ENCODE measurements at regions not wholly inside any gene's neighbourhood (a gene's known extent, or its start where the extent isn't known, plus 50 kb on each side); places are given as distances from the start of the nearest gene placed in this dataset.

DNA sequence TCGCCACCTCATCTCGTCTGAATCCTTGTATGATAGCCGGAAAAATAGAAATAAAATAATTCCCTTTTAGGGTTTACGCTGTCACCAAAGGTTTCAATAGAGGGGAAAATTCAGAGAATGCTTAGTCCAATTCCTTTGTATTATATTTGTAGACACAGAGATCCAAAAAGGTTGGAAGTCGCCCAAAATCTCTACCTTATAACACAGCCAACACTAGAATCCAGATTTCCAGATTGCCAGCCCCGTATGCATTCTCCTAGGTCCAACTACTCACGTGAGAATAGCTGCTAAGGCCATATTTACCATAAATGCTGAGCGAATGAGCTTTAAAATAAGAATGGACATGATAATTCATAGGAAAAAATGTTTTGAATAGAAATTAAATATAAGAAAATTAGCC lies 124.5 kb downstream of the KCNK1 start:
- H3K36me3 ChIP-seq (ENCODE audit: insufficient read depth, low read length): no peaks in the 10 kb centered on the region
- no peaks in the 10 kb centered on the region for H3K79me2 ChIP-seq (ENCODE audit: insufficient read depth, low read length)
- H4K20me1 ChIP-seq (ENCODE audit: insufficient read depth, low read length): no peaks in the 10 kb centered on the region
- TF ChIP-seq EZH2 (IDR thresholded peaks at IDR 0.05; ENCODE audit: borderline replicate concordance, low read depth, low read length, severe bottlenecking): no peak
- TF ChIP-seq, protein P1, sequence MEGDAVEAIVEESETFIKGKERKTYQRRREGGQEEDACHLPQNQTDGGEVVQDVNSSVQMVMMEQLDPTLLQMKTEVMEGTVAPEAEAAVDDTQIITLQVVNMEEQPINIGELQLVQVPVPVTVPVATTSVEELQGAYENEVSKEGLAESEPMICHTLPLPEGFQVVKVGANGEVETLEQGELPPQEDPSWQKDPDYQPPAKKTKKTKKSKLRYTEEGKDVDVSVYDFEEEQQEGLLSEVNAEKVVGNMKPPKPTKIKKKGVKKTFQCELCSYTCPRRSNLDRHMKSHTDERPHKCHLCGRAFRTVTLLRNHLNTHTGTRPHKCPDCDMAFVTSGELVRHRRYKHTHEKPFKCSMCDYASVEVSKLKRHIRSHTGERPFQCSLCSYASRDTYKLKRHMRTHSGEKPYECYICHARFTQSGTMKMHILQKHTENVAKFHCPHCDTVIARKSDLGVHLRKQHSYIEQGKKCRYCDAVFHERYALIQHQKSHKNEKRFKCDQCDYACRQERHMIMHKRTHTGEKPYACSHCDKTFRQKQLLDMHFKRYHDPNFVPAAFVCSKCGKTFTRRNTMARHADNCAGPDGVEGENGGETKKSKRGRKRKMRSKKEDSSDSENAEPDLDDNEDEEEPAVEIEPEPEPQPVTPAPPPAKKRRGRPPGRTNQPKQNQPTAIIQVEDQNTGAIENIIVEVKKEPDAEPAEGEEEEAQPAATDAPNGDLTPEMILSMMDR (IDR thresholded peaks at IDR 0.05; ENCODE audit: borderline replicate concordance, extremely low read depth, low read length, poor library complexity, severe bottlenecking): no peak
- H2AFZ ChIP-seq (ENCODE audit: low read depth, low read length): no peak overlapping the region
- DNase-seq (no peak), ATAC-seq (ENCODE audit: insufficient read depth, low read depth) (no peak)
- no peak overlapping the region for H3K27ac ChIP-seq (ENCODE audit: low read length)
- H3K9me3 ChIP-seq (ENCODE audit: insufficient read depth, low read length, severe bottlenecking): no peaks in the 10 kb centered on the region
- H3K4me2 ChIP-seq (ENCODE audit: insufficient read depth, low read length): no peak overlapping the region
- peaks cover 18% of the 10 kb centered on the region for H3K27me3 ChIP-seq (ENCODE audit: insufficient read depth, low read length, poor library complexity)
- H3K4me1 ChIP-seq (ENCODE audit: insufficient read depth, low read length): no peaks in the 10 kb centered on the region
- no peak overlapping the region for H3K4me3 ChIP-seq (ENCODE audit: low read depth in 1 of 2, low read length in 2 of 2)
- no peak overlapping the region for H3K9ac ChIP-seq (ENCODE audit: low read depth, low read length)

DNA sequence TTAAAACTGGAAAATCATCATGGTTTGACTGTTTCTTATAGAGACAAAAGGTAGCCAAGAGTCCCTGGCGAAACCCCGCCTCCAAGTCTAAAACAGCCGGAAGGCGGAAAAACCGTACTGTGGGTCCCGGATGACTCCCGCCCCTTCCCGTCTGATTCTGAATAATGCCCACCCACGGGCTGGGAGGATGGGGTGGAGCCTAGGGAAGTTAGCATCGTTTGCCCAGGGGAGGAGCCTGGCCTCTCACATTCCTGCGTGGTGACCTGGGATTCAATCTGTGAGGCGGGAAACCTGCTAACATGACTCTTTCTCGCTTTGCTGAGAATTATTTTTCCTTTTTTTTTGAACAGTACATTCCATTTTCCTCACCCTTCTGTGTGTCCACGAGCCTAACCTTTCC lies 124.9 kb downstream of the KCNK1 start:
- TF ChIP-seq, protein P1 (IDR thresholded peaks at IDR 0.05; ENCODE audit: borderline replicate concordance, extremely low read depth, low read length, poor library complexity, severe bottlenecking): no peak
- TF ChIP-seq EZH2 (IDR thresholded peaks at IDR 0.05; ENCODE audit: borderline replicate concordance, low read depth, low read length, severe bottlenecking): no peak
- ATAC-seq (ENCODE audit: insufficient read depth, low read depth): no peak
- H2AFZ ChIP-seq (ENCODE audit: low read depth, low read length): no peak overlapping the region

GRCh38 chr1:233744779-233745513 lies 131.0 kb downstream of the KCNK1 start:
- no peaks in the 10 kb centered on the region for H3K4me1 ChIP-seq (ENCODE audit: insufficient read depth, low read length)
- TF ChIP-seq, protein P1 (IDR thresholded peaks at IDR 0.05; ENCODE audit: borderline replicate concordance, extremely low read depth, low read length, poor library complexity, severe bottlenecking): no peak
- TF ChIP-seq EZH2 (IDR thresholded peaks at IDR 0.05; ENCODE audit: borderline replicate concordance, low read depth, low read length, severe bottlenecking): no peak
- H3K36me3 ChIP-seq (ENCODE audit: insufficient read depth, low read length): no peaks in the 10 kb centered on the region
- H3K79me2 ChIP-seq (ENCODE audit: insufficient read depth, low read length): no peaks in the 10 kb centered on the region
- no peak overlapping the region for H3K4me2 ChIP-seq (ENCODE audit: insufficient read depth, low read length)
- H3K27me3 ChIP-seq (ENCODE audit: insufficient read depth, low read length, poor library complexity): peaks cover 3% of the 10 kb centered on the region
- ATAC-seq (ENCODE audit: insufficient read depth, low read depth): no peak
- no peak overlapping the region for H3K27ac ChIP-seq (ENCODE audit: low read length)
- H4K20me1 ChIP-seq (ENCODE audit: insufficient read depth, low read length): no peaks in the 10 kb centered on the region
- no peak overlapping the region for H3K4me3 ChIP-seq (ENCODE audit: low read depth in 1 of 2, low read length in 2 of 2)
- H3K9ac ChIP-seq (ENCODE audit: low read depth, low read length): no peak overlapping the region
- no peaks in the 10 kb centered on the region for H3K9me3 ChIP-seq (ENCODE audit: insufficient read depth, low read length, severe bottlenecking)
- H2AFZ ChIP-seq (ENCODE audit: low read depth, low read length): no peak overlapping the region
- no peak for DNase-seq

More for the DNA sequence above, 124.9 kb downstream of the KCNK1 start:
- peaks cover 18% of the 10 kb centered on the region for H3K27me3 ChIP-seq (ENCODE audit: insufficient read depth, low read length, poor library complexity)
- DNase-seq: no peak
- no peak overlapping the region for H3K27ac ChIP-seq (ENCODE audit: low read length)
- H3K9me3 ChIP-seq (ENCODE audit: insufficient read depth, low read length, severe bottlenecking): no peaks in the 10 kb centered on the region
- no peaks in the 10 kb centered on the region for H4K20me1 ChIP-seq (ENCODE audit: insufficient read depth, low read length)
- no peaks in the 10 kb centered on the region for H3K4me1 ChIP-seq (ENCODE audit: insufficient read depth, low read length)
- H3K9ac ChIP-seq (ENCODE audit: low read depth, low read length): no peak overlapping the region
- H3K4me2 ChIP-seq (ENCODE audit: insufficient read depth, low read length): no peak overlapping the region
- no peak overlapping the region for H3K4me3 ChIP-seq (ENCODE audit: low read depth in 1 of 2, low read length in 2 of 2)
- no peaks in the 10 kb centered on the region for H3K36me3 ChIP-seq (ENCODE audit: insufficient read depth, low read length)
- H3K79me2 ChIP-seq (ENCODE audit: insufficient read depth, low read length): no peaks in the 10 kb centered on the region
